Mucosa of descending colon (tissue), 3 donors: ENCODE measurements at regions not wholly inside any gene's neighbourhood (a gene's known extent, or its start where the extent isn't known, plus 50 kb on each side); places are given as distances from the start of the nearest gene placed in this dataset.

Source experiments
- ATAC-seq: fragments of 200-7000 bp; cut with Tn5 transposase; one replicate; pipeline ENCODE4 v1.9.1; 2020; ENCODE audit warnings: mild to moderate bottlenecking, moderate library complexity
- DNase-seq, 3 donors: peaks; one replicate each; pipeline ENCODE4 v3.0.0-alpha.2; 2020
- H3K36me3 ChIP-seq: fragments of 200-600 bp; one replicate; pipeline ENCODE4 v1.8.0; 2021; ENCODE audit warnings: low read depth, mild to moderate bottlenecking
- H3K4me1 ChIP-seq: fragments of 200-600 bp; one replicate; pipeline ENCODE4 v1.8.0; 2021; ENCODE audit warnings: low read depth, mild to moderate bottlenecking
- H3K4me3 ChIP-seq: fragments of 200-600 bp; one replicate; pipeline ENCODE4 v1.8.0; 2021; ENCODE audit warnings: mild to moderate bottlenecking
- H3K9me3 ChIP-seq: fragments of 200-600 bp; one replicate; pipeline ENCODE4 v1.8.0; 2021; ENCODE audit warnings: mild to moderate bottlenecking
- intact Hi-C, 2 donors: fragments of 100-400 bp; cut with DNase I in 1 of 2; cut with micrococcal nuclease in 1 of 2; formaldehyde crosslinking; loops; one replicate each; pipeline versions ENCODE4 v1.11.0 to v1.11.1; 2022; cut with DNase I, micrococcal nuclease
- TF ChIP-seq, protein P1 (sequence below): fragments of 200-600 bp; IDR thresholded peaks from one replicate; pipeline ENCODE4 v1.8.0; 2022; ENCODE audit warnings: antibody characterized with exemption, mild to moderate bottlenecking
- donor health status: DM: no; HTN: no; CAD: no; lungs with moderate emphysema.
- donor health status: DM: no; HTN: no; CAD: no.
- donor health status: DM: no; HTN: yes; CAD: no.

DNA sequence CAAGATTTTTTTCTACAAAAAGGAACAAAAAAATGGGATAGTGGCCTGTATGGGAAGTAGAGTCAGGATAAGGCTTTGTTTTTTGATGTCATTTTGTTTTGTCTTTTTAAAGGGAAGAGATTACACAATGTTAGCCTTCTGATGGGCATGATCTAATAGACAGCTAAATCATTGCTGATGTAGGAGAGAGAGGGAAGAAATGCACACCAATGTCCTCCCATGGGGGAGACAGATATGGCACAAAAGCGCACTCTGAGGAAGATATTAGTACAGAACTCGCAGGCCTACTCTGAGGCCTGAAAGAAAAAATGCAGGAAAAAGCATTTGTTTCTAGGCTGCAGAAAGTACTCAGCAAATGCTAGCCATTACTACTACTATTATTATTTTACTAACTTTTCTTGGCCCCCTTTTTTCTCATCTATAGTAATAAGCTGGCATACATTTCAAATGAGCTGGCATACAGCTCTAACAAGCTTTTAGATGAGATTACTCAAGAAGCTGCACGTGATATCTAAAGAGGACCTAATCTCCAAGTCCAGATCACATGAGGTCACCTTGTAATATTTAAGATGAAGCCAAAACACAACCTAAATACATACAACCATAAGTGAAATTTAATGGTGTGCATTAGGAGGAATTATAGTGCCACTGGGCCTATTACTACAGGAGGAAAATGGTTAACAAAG lies 269.4 kb upstream of the TANK start:
- TF ChIP-seq, protein P1, sequence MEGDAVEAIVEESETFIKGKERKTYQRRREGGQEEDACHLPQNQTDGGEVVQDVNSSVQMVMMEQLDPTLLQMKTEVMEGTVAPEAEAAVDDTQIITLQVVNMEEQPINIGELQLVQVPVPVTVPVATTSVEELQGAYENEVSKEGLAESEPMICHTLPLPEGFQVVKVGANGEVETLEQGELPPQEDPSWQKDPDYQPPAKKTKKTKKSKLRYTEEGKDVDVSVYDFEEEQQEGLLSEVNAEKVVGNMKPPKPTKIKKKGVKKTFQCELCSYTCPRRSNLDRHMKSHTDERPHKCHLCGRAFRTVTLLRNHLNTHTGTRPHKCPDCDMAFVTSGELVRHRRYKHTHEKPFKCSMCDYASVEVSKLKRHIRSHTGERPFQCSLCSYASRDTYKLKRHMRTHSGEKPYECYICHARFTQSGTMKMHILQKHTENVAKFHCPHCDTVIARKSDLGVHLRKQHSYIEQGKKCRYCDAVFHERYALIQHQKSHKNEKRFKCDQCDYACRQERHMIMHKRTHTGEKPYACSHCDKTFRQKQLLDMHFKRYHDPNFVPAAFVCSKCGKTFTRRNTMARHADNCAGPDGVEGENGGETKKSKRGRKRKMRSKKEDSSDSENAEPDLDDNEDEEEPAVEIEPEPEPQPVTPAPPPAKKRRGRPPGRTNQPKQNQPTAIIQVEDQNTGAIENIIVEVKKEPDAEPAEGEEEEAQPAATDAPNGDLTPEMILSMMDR: no peak
- H3K9me3 ChIP-seq: no peaks in the 10 kb centered on the region
- H3K4me1 ChIP-seq: no peaks in the 10 kb centered on the region
- ATAC-seq (no peak), DNase-seq (no peak)
- no peaks in the 10 kb centered on the region for H3K36me3 ChIP-seq
- no peak overlapping the region for H3K4me3 ChIP-seq
- intact Hi-C loops: no loop called here

DNA sequence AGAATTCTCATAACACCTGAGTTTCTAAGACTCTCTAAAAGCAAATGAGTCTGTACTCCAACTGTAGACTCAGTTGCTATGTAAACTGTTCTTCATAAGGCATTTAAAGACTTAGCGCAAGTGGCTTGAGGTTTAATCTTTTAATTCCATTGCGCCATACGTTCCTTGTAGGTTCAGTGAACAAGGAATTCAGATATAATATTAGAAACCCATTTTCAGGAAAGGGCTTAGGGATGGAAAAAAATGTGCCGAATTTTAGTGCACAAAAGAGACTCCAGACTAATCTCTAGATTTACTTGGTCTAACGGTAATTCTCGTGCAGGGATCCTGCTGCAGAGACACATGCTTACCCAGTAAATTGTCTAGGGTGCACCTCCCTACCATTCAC lies 268.9 kb upstream of the TANK start:
- no peak for ATAC-seq

DNA sequence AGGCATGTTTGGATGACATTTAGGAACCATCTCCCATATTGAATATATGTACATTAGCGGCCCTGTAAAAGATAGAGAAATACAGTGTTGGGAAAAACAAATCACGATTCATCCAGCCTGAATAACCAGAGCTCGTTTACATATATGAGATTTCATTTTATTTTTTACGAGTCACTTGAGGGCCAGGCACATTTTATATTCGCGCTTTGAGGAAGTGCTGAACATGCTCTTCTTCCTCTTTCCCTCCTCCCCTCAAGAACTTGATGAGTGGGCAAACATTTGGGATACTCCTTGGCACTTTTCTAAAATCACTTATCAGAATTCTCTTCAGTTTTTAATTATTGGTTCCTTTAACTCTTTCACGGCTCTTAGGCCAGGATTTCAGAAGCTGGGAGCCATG lies 268.0 kb upstream of the TANK start:
- no peaks in the 10 kb centered on the region for H3K4me1 ChIP-seq
- intact Hi-C loops: no loop called here

More for the DNA sequence above, 268.9 kb upstream of the TANK start:
- no peak for DNase-seq
- H3K9me3 ChIP-seq: no peaks in the 10 kb centered on the region
- no peaks in the 10 kb centered on the region for H3K36me3 ChIP-seq
- H3K4me3 ChIP-seq: no peak overlapping the region
- intact Hi-C loops: no loop called here
- no peaks in the 10 kb centered on the region for H3K4me1 ChIP-seq
- TF ChIP-seq, protein P1: no peak

DNA sequence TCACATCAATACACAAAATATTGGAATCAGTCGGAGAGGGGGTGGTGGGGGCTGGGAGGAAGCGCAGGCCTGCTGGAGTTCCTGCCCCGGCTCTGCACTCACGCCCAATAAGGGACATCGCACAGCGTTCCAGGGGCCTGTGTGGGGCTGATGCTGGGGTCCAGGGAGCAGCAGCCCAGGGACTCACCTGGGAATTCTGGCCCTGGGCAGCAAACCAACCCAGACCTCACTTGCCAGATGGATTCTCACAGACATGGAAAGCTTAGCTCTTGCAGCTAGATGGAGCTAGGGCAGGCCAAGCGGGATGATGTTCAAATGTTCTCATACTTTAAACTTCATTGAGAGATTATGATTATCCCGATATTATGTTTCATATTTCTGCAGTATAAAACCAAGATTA lies 266.6 kb upstream of the TANK start:
- H3K4me1 ChIP-seq: no peaks in the 10 kb centered on the region
- ATAC-seq: no peak
- no peak overlapping the region for H3K4me3 ChIP-seq
- no peaks in the 10 kb centered on the region for H3K36me3 ChIP-seq
- intact Hi-C loops: no loop called here
- no peaks in the 10 kb centered on the region for H3K9me3 ChIP-seq
- TF ChIP-seq, protein P1: no peak
- DNase-seq: no peak

More for the DNA sequence above, 268.0 kb upstream of the TANK start:
- ATAC-seq (no peak), DNase-seq (no peak)
- H3K4me3 ChIP-seq: no peak overlapping the region
- TF ChIP-seq, protein P1: no peak
- no peaks in the 10 kb centered on the region for H3K36me3 ChIP-seq
- H3K9me3 ChIP-seq: no peaks in the 10 kb centered on the region

DNA sequence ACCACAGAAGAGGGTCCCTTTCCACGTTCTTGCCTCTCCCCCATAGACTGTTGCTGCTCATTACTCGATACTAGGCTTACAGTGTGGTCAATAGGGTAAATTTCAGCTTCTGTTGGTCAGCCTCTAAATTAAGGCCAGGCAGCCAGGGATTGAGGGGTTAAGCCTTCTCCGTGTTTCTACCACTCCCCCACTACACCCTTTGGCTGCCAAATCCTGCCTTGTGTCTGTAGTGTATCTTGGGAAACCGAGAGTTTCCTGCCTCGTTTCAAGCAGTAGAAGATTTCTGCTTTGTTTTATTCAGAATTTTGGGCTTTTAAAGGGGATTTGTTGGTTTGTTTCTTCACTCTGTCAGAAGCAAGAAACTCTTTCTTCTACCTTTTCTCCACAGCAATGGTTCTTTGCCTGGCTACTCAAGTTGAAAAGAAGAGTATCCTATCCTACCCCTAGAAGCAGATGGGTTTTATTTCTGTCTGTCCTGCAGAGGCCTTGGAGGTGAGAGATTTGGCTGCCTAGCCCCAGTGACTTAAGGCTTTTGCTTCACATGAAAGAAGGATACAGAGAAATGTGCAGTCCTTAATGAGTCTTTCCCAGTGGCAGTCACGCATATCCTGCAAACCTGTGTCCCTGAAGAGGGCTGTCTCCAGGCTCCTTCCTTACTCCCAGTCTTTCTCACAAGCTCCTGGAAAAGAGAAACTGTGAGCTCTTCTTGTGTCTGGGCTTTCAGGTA lies 261.5 kb upstream of the TANK start:
- DNase-seq (no peak), ATAC-seq (no peak)
- H3K4me3 ChIP-seq: no peak overlapping the region
- H3K36me3 ChIP-seq: no peaks in the 10 kb centered on the region
- TF ChIP-seq, protein P1: no peak
- no peaks in the 10 kb centered on the region for H3K4me1 ChIP-seq
- intact Hi-C loops: no loop called here
- H3K9me3 ChIP-seq: no peaks in the 10 kb centered on the region
